GM12891 (cell line): ENCODE measurements at regions not wholly inside any gene's neighbourhood (a gene's known extent, or its start where the extent isn't known, plus 50 kb on each side); places are given as distances from the start of the nearest gene placed in this dataset.

Experiments used
- POLR2A ChIP-seq: IDR thresholded peaks from 2 replicates; pipeline ENCODE4 v1.6.1; 2011; ENCODE audit warnings: low read depth, low read length, control low read depth
- POLR2AphosphoS5 ChIP-seq: IDR thresholded peaks from 2 replicates; pipeline ENCODE4 v1.6.1; 2011; ENCODE audit warnings: low read depth, low read length, control low read depth

DNA sequence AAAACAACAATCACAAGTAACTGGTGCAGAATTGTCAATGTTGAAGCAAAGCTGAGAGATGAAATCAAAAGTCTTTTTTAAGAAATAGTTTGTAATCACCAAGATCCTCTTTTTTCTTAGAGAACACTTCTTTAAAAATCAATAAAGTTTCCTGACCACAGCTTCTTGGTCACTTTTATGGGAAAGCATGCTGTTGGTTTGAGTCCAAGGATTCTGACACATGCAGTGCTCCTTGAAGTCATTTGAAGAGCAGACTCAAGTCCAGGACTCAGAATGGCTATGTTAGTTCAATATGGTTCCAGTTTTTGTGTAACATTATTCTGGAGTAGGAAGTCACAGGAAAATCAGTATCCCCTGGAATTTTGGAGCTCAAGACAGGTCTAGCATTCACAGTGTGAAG lies 480.6 kb downstream of the NR2F1-AS1 start:
- TF ChIP-seq POLR2A: no peak
- TF ChIP-seq POLR2AphosphoS5: no peak
